ENCODE measurements at regions not wholly inside any gene's neighbourhood (a gene's known extent, or its start where the extent isn't known, plus 50 kb on each side); places are given as distances from the start of the nearest gene placed in this dataset.

GRCh38 chr9:109585796-109586195, 87.7 kb upstream of the PTPN3 start:
- peaks cover 6% of the 10 kb centered on the region for H3K36me3 Mint-ChIP-seq
- H3K27me3 Mint-ChIP-seq (ENCODE audit: low read depth): no peaks in the 10 kb centered on the region
- TF ChIP-seq CTCF (IDR thresholded peaks at IDR 0.05; ENCODE audit: unreplicated experiment): no peak
- H3K4me3 Mint-ChIP-seq: no peak overlapping the region
- peaks cover 16% of the 10 kb centered on the region for H3K9me3 Mint-ChIP-seq
- no peak for DNase-seq (ENCODE audit: low spot score in 2 of 2, unreplicated experiment in 2 of 2)
- H3K4me1 Mint-ChIP-seq: peaks cover 7% of the 10 kb centered on the region
- H3K27ac Mint-ChIP-seq: no peak overlapping the region

GRCh38 chr9:109586993-109587392, 88.9 kb upstream of the PTPN3 start:
- H3K4me3 Mint-ChIP-seq: no peak overlapping the region
- peaks cover 16% of the 10 kb centered on the region for H3K9me3 Mint-ChIP-seq
- H3K4me1 Mint-ChIP-seq: peaks cover 16% of the 10 kb centered on the region
- no peak for TF ChIP-seq CTCF (IDR thresholded peaks at IDR 0.05; ENCODE audit: unreplicated experiment)
- no peak overlapping the region for H3K27ac Mint-ChIP-seq
- peaks cover 6% of the 10 kb centered on the region for H3K36me3 Mint-ChIP-seq
- no peak for DNase-seq (ENCODE audit: low spot score in 2 of 2, unreplicated experiment in 2 of 2)
- no peaks in the 10 kb centered on the region for H3K27me3 Mint-ChIP-seq (ENCODE audit: low read depth)

GRCh38 chr9:109588415-109588814, 90.3 kb upstream of the PTPN3 start:
- Mint-ChIP-seq H3K4me1 (peaks cover 16% of the 10 kb centered on the region), H3K4me3 (no peak overlapping the region), H3K9me3 (peaks cover 14% of the 10 kb centered on the region), H3K27ac (no peak overlapping the region), H3K27me3 (ENCODE audit: low read depth) (no peaks in the 10 kb centered on the region), H3K36me3 (peaks cover 4% of the 10 kb centered on the region)
- DNase-seq (ENCODE audit: low spot score in 2 of 2, unreplicated experiment in 2 of 2): no peak
- TF ChIP-seq CTCF (IDR thresholded peaks at IDR 0.05; ENCODE audit: unreplicated experiment): no peak

- H3K4me1 Mint-ChIP-seq: peaks cover 16% of the 10 kb centered on the region
- H3K9me3 Mint-ChIP-seq: peaks cover 12% of the 10 kb centered on the region
Measured at GRCh38 chr9:109590966-109591365, 92.9 kb upstream of the PTPN3 start.

GRCh38 chr9:109591691-109592090, 93.6 kb upstream of the PTPN3 start:
- no peak for DNase-seq (ENCODE audit: low spot score in 2 of 2, unreplicated experiment in 2 of 2)

More at GRCh38 chr9:109590966-109591365, 92.9 kb upstream of the PTPN3 start:
- no peak overlapping the region for H3K4me3 Mint-ChIP-seq
- H3K36me3 Mint-ChIP-seq: peaks cover 4% of the 10 kb centered on the region
- no peak for DNase-seq (ENCODE audit: low spot score in 2 of 2, unreplicated experiment in 2 of 2)
- no peak for TF ChIP-seq CTCF (IDR thresholded peaks at IDR 0.05; ENCODE audit: unreplicated experiment)
- peak overlapping the region; percentile 96 for H3K27ac Mint-ChIP-seq
- no peaks in the 10 kb centered on the region for H3K27me3 Mint-ChIP-seq (ENCODE audit: low read depth)

More at GRCh38 chr9:109591691-109592090, 93.6 kb upstream of the PTPN3 start:
- Mint-ChIP-seq H3K27me3 (ENCODE audit: low read depth) (no peaks in the 10 kb centered on the region), H3K36me3 (peaks cover 4% of the 10 kb centered on the region), H3K4me3 (no peak overlapping the region), H3K27ac (peak overlapping the region; percentile 96), H3K4me1 (peaks cover 16% of the 10 kb centered on the region), H3K9me3 (peaks cover 15% of the 10 kb centered on the region)
- no peak for TF ChIP-seq CTCF (IDR thresholded peaks at IDR 0.05; ENCODE audit: unreplicated experiment)

Data from mesothelial cell of epicardium (in vitro differentiated cells).